ENCODE measurements at regions not wholly inside any gene's neighbourhood (a gene's known extent, or its start where the extent isn't known, plus 50 kb on each side); places are given as distances from the start of the nearest gene placed in this dataset.
"Not testable (repeated sequence)": the region's sequence is repeated elsewhere in the genome, so short reads cannot be mapped to it uniquely, and the experiment has no call there.

GRCh38 chr3:184440151-184440550 lies 60.3 kb downstream of the CHRD start:
- DNase-seq (ENCODE audit: low read depth), result no peak

GRCh38 chr3:184441202-184441900 lies 61.5 kb downstream of the CHRD start:
- DNase-seq (ENCODE audit: low read depth), result no peak

GRCh38 chr3:184443364-184443763 lies 63.5 kb downstream of the CHRD start:
- DNase-seq (ENCODE audit: low read depth), result no peak

GRCh38 chr3:184443831-184444230 lies 64.0 kb downstream of the CHRD start:
- no peak for DNase-seq (ENCODE audit: low read depth)

GRCh38 chr3:184448321-184449160 lies 68.7 kb downstream of the CHRD start:
- DNase-seq (ENCODE audit: low read depth), result peak; percentile 96

- DNase-seq (ENCODE audit: low read depth), result no peak
Observed at GRCh38 chr3:184449161-184449515, 69.3 kb downstream of the CHRD start.

- DNase-seq (ENCODE audit: low read depth), result no peak
Observed at GRCh38 chr3:184450547-184450946, 70.7 kb downstream of the CHRD start.

- DNase-seq (ENCODE audit: low read depth), result no peak
Observed at GRCh38 chr3:184453296-184453695, 73.4 kb downstream of the CHRD start.

GRCh38 chr3:184455991-184456390 lies 76.1 kb downstream of the CHRD start:
- no peak for DNase-seq (ENCODE audit: low read depth)

- no peak for DNase-seq (ENCODE audit: low read depth)
Observed at GRCh38 chr3:184456476-184456875, 76.6 kb downstream of the CHRD start.

- no peak for DNase-seq (ENCODE audit: low read depth)
Observed at GRCh38 chr3:184457329-184457728, 77.5 kb downstream of the CHRD start.

- not testable (repeated sequence) for DNase-seq (ENCODE audit: low read depth)
Observed at GRCh38 chr3:184457784-184458377, 78.0 kb downstream of the CHRD start.

- DNase-seq (ENCODE audit: low read depth), result peak; percentile 97
Observed at GRCh38 chr3:184459355-184459754, 79.5 kb downstream of the CHRD start.

GRCh38 chr3:184460276-184460675 lies 80.4 kb downstream of the CHRD start:
- no peak for DNase-seq (ENCODE audit: low read depth)

- no peak for DNase-seq (ENCODE audit: low read depth)
Observed at GRCh38 chr3:184461219-184461618, 81.4 kb downstream of the CHRD start.

- no peak for DNase-seq (ENCODE audit: low read depth)
Observed at GRCh38 chr3:184465883-184466412, 86.1 kb downstream of the CHRD start.

- no peak for DNase-seq (ENCODE audit: low read depth)
Observed at GRCh38 chr3:184466413-184466960, 86.6 kb downstream of the CHRD start.

GRCh38 chr3:184467171-184467570 lies 87.3 kb downstream of the CHRD start:
- DNase-seq (ENCODE audit: low read depth), result no peak

GRCh38 chr3:184470551-184470950 lies 90.7 kb downstream of the CHRD start:
- DNase-seq (ENCODE audit: low read depth), result no peak

GRCh38 chr3:184471439-184471838 lies 90.1 kb upstream of the EPHB3 start:
- no peak for DNase-seq (ENCODE audit: low read depth)

GRCh38 chr3:184472723-184473428 lies 88.7 kb upstream of the EPHB3 start:
- DNase-seq (ENCODE audit: low read depth), result no peak

- DNase-seq (ENCODE audit: low read depth), result no peak
Observed at GRCh38 chr3:184474897-184475296, 86.7 kb upstream of the EPHB3 start.

All from ELR (cell line).